ENCODE measurements at regions not wholly inside any gene's neighbourhood (a gene's known extent, or its start where the extent isn't known, plus 50 kb on each side); places are given as distances from the start of the nearest gene placed in this dataset.

GRCh38 chr6:78435671-78436070, 431.7 kb upstream of the IRAK1BP1 start:
- Histone ChIP-seq H3K27ac (no peak overlapping the region), H3K4me3 (no peak overlapping the region), H3K4me1 (no peaks in the 10 kb centered on the region), H3K27me3 (no peaks in the 10 kb centered on the region), H3K36me3 (no peaks in the 10 kb centered on the region), H3K9me3 (no peaks in the 10 kb centered on the region)
- TF ChIP-seq CTCF (IDR thresholded peaks at IDR 0.05) = no peak
- no peak for DNase-seq (ENCODE audit: low spot score)

GRCh38 chr6:78436335-78436734, 431.0 kb upstream of the IRAK1BP1 start:
- DNase-seq (ENCODE audit: low spot score) = no peak
- H3K27me3 ChIP-seq = no peaks in the 10 kb centered on the region
- H3K36me3 ChIP-seq = no peaks in the 10 kb centered on the region
- no peak overlapping the region for H3K27ac ChIP-seq
- H3K4me1 ChIP-seq = no peaks in the 10 kb centered on the region
- no peaks in the 10 kb centered on the region for H3K9me3 ChIP-seq
- peak in 1 of 2 donors; percentile 20 for TF ChIP-seq CTCF (IDR thresholded peaks at IDR 0.05)
- no peak overlapping the region for H3K4me3 ChIP-seq

GRCh38 chr6:78438135-78438534, 429.2 kb upstream of the IRAK1BP1 start:
- H3K27me3 ChIP-seq = no peaks in the 10 kb centered on the region
- TF ChIP-seq CTCF (IDR thresholded peaks at IDR 0.05) = no peak
- H3K4me3 ChIP-seq = no peak overlapping the region
- no peak for DNase-seq (ENCODE audit: low spot score)
- H3K36me3 ChIP-seq = no peaks in the 10 kb centered on the region
- no peaks in the 10 kb centered on the region for H3K9me3 ChIP-seq
- H3K4me1 ChIP-seq = no peaks in the 10 kb centered on the region
- H3K27ac ChIP-seq = no peak overlapping the region

DNA sequence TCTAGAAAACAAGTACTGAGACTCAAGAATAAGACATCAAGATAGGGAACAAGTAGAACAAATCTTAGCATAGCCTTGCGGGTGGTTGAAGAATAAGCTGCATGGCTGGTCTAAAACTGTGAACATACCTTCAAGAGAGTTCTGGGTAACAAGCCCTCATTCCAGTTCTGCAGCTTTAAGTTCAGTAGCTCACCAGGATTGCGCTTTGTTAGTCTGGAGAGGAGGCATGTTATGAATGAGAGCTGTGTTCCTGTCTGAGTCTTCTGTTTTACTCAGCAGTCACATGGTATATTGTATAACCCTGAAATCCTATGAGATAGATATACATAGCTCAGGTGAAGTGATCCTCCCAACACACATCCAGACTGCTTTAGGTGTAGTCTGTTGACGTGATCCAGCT, 406.6 kb upstream of the IRAK1BP1 start:
- H3K4me1 ChIP-seq = no peaks in the 10 kb centered on the region
- H3K36me3 ChIP-seq = no peaks in the 10 kb centered on the region
- no peak for TF ChIP-seq CTCF (IDR thresholded peaks at IDR 0.05)
- no peak overlapping the region for H3K27ac ChIP-seq
- no peak for DNase-seq (ENCODE audit: low spot score)
- H3K4me3 ChIP-seq = no peak overlapping the region
- H3K9me3 ChIP-seq = no peaks in the 10 kb centered on the region
- no peaks in the 10 kb centered on the region for H3K27me3 ChIP-seq

DNA sequence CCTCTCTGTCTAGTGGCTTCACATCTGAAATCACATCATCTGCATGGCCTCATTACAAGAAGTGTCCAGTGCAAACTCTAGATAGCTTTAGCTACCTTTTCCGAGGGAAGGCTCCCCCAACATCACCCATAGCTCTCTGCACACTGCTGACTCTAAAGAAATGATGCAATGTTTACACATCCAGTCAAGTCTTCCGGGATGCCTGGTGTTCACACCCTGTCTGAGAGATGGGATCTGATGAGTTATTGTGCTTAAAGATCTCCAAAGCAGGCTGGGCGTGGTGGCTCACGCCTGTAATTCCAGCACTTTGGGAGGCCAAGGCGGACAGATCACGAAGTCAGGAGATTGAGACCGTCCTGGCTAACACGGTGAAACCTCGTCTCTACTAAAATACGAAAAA, 404.6 kb upstream of the IRAK1BP1 start:
- Histone ChIP-seq H3K27me3 (no peaks in the 10 kb centered on the region), H3K36me3 (no peaks in the 10 kb centered on the region), H3K9me3 (no peaks in the 10 kb centered on the region), H3K4me1 (no peaks in the 10 kb centered on the region), H3K4me3 (no peak overlapping the region), H3K27ac (no peak overlapping the region)
- DNase-seq (ENCODE audit: low spot score) = no peak
- no peak for TF ChIP-seq CTCF (IDR thresholded peaks at IDR 0.05)

- Histone ChIP-seq H3K9me3 (no peaks in the 10 kb centered on the region), H3K27ac (no peak overlapping the region), H3K4me3 (no peak overlapping the region), H3K36me3 (no peaks in the 10 kb centered on the region), H3K27me3 (no peaks in the 10 kb centered on the region), H3K4me1 (no peaks in the 10 kb centered on the region)
- DNase-seq (ENCODE audit: low spot score) = no peak
- TF ChIP-seq CTCF (IDR thresholded peaks at IDR 0.05) = no peak
Observed at GRCh38 chr6:78465059-78465634, 402.2 kb upstream of the IRAK1BP1 start.
